ENCODE measurements at regions not wholly inside any gene's neighbourhood (a gene's known extent, or its start where the extent isn't known, plus 50 kb on each side); places are given as distances from the start of the nearest gene placed in this dataset.

DNA sequence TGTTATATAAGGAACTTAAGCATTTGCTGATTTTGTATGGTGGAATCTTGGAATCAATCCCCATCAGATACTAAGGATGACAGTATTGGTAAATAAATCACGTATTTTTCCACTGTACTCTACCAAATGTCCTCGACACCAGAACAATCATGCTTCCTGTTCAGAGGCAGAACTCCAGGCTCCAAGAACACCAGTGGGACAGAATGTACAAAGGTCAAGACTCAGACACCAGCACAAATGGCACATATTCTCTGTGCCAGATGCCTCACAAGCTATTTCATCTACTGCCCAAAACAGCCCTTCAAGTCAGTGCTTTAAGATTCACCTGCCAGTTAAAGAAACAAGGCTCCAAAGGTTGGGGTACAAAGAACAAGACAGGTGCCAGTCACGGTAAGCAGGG is 420.5 kb downstream of the STK39 start:
- Histone ChIP-seq H3K9me3 (ENCODE audit: control insufficient read depth, insufficient read depth, low read length) (no peaks in the 10 kb centered on the region), H3K36me3 (ENCODE audit: control insufficient read depth, insufficient read depth, low read length) (no peaks in the 10 kb centered on the region), H3K27ac (ENCODE audit: low read length) (no peak overlapping the region), H3K27me3 (ENCODE audit: control insufficient read depth, insufficient read depth, low read length) (no peaks in the 10 kb centered on the region), H3K4me3 (ENCODE audit: low read length) (no peak overlapping the region), H3K4me1 (ENCODE audit: control insufficient read depth, insufficient read depth, low read length) (no peaks in the 10 kb centered on the region)
- no peak for ATAC-seq
- H3K9me3 Mint-ChIP-seq, result no peaks in the 10 kb centered on the region
- H3K4me1 Mint-ChIP-seq, result no peaks in the 10 kb centered on the region
- DNase-seq, result no peak
- H3K27me3 Mint-ChIP-seq (ENCODE audit: low read depth in 2 of 2), result peaks cover 0 to 4% of the 10 kb centered on the region in 2 donors
- 91% methylated on average over 3 of the region's 3 CpGs for WGBS (ENCODE audit: insufficient coverage)
- TF ChIP-seq CTCF (IDR thresholded peaks at IDR 0.05), result no peak
- intact Hi-C loops (cut with micrococcal nuclease), result no loop called here
- no peak overlapping the region for H3K27ac Mint-ChIP-seq
- no peaks in the 10 kb centered on the region for H3K36me3 Mint-ChIP-seq
- no peak overlapping the region for H3K4me3 Mint-ChIP-seq

DNA sequence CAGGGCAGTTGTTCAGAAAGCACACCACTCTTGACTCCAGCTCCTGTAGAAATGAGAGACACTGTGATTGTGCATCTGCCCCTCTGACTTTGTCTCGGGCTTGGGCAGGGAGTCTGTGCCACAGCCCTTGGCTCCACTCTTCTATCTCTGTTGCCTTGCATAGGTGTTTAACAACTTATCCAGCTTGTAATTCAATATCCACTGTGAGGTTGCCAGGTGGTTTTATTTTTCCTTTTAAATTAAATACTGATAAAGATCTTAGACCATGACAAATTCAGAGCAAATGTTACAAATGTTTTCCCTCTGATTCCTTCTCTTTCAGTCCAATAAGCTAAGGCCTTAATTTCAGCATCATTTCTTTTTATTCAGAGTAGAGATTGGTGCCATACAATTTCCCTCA is 421.7 kb downstream of the STK39 start:
- H3K27ac ChIP-seq (ENCODE audit: low read length), result no peak overlapping the region
- Mint-ChIP-seq H3K4me3 (no peak overlapping the region), H3K27ac (no peak overlapping the region), H3K4me1 (no peaks in the 10 kb centered on the region), H3K36me3 (no peaks in the 10 kb centered on the region), H3K27me3 (ENCODE audit: low read depth in 2 of 2) (peaks cover 0 to 6% of the 10 kb centered on the region in 2 donors), H3K9me3 (no peaks in the 10 kb centered on the region)
- no peaks in the 10 kb centered on the region for H3K9me3 ChIP-seq (ENCODE audit: control insufficient read depth, insufficient read depth, low read length)
- intact Hi-C loops (cut with micrococcal nuclease), result no loop called here
- ATAC-seq (no peak), DNase-seq (no peak)
- no peaks in the 10 kb centered on the region for H3K4me1 ChIP-seq (ENCODE audit: control insufficient read depth, insufficient read depth, low read length)
- H3K36me3 ChIP-seq (ENCODE audit: control insufficient read depth, insufficient read depth, low read length), result no peaks in the 10 kb centered on the region
- WGBS (ENCODE audit: insufficient coverage), result 86% methylated on average over 1 of the region's 1 CpG
- H3K27me3 ChIP-seq (ENCODE audit: control insufficient read depth, insufficient read depth, low read length), result no peaks in the 10 kb centered on the region
- no peak for TF ChIP-seq CTCF (IDR thresholded peaks at IDR 0.05)
- H3K4me3 ChIP-seq (ENCODE audit: low read length), result no peak overlapping the region

DNA sequence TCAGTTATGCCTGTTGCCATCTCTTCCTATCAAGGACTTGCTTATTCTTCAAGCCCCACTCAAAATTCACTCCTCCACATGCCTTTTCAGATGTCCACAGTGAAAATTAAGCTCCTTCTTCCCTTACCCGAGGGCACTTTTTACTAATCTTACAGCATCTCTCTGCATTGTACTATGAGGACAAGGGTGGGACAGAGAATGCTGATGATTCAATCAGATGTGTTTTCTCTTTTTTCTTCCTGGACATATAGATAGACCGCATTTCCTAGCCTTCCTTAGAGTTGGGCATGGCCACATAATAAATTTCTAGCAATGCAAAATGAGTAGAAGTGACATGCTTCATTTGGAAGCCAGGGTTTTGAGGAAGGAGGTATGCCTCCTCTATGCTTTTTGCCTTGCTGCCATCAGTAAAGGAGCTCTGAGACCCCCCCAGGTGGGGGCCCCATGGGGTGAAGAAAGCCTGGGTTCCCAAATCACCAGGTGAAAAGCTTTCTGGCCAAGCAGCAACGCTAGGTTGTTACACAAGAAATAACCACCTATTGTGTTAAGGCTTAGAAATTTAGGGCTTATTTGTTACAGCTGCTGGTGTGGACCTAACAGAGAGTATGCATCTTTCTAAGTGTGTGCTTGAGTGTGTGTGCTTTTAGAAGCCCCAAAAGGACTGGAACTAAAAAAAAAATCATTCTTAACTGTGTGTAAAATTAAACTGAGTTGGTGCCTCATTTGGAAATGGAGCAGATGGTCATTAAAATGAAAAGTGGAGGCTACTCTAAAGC is 424.5 kb downstream of the STK39 start:
- Mint-ChIP-seq H3K36me3 (no peaks in the 10 kb centered on the region), H3K27me3 (ENCODE audit: low read depth in 2 of 2) (peaks cover 0 to 6% of the 10 kb centered on the region in 2 donors), H3K4me3 (no peak overlapping the region), H3K4me1 (no peaks in the 10 kb centered on the region), H3K27ac (no peak overlapping the region), H3K9me3 (no peaks in the 10 kb centered on the region)
- Histone ChIP-seq H3K27ac (ENCODE audit: low read length) (no peak overlapping the region), H3K4me1 (ENCODE audit: control insufficient read depth, insufficient read depth, low read length) (no peaks in the 10 kb centered on the region), H3K4me3 (ENCODE audit: low read length) (no peak overlapping the region), H3K9me3 (ENCODE audit: control insufficient read depth, insufficient read depth, low read length) (no peaks in the 10 kb centered on the region), H3K36me3 (ENCODE audit: control insufficient read depth, insufficient read depth, low read length) (no peaks in the 10 kb centered on the region), H3K27me3 (ENCODE audit: control insufficient read depth, insufficient read depth, low read length) (no peaks in the 10 kb centered on the region)
- intact Hi-C loops (cut with micrococcal nuclease), result no loop called here
- no peak for TF ChIP-seq CTCF (IDR thresholded peaks at IDR 0.05)
- DNase-seq, result no peak
- no peak for ATAC-seq
- WGBS (ENCODE audit: insufficient coverage), result 68% methylated on average over 3 of the region's 3 CpGs

GRCh38 chr2:167820488-167820887 is 426.9 kb downstream of the STK39 start:
- Mint-ChIP-seq H3K27me3 (ENCODE audit: low read depth in 2 of 2) (peaks cover 6 to 10% of the 10 kb centered on the region in 2 donors), H3K9me3 (no peaks in the 10 kb centered on the region), H3K27ac (no peak overlapping the region), H3K4me1 (no peaks in the 10 kb centered on the region), H3K36me3 (no peaks in the 10 kb centered on the region), H3K4me3 (no peak overlapping the region)
- TF ChIP-seq CTCF (IDR thresholded peaks at IDR 0.05), result no peak
- intact Hi-C loops (cut with micrococcal nuclease), result no loop called here
- ATAC-seq (no peak), DNase-seq (no peak)
- no peak overlapping the region for H3K27ac ChIP-seq (ENCODE audit: low read length)
- H3K4me3 ChIP-seq (ENCODE audit: low read length), result no peak overlapping the region
- 100% methylated on average over 3 of the region's 4 CpGs for WGBS (ENCODE audit: insufficient coverage)
- no peaks in the 10 kb centered on the region for H3K36me3 ChIP-seq (ENCODE audit: control insufficient read depth, insufficient read depth, low read length)
- H3K27me3 ChIP-seq (ENCODE audit: control insufficient read depth, insufficient read depth, low read length), result no peaks in the 10 kb centered on the region
- H3K9me3 ChIP-seq (ENCODE audit: control insufficient read depth, insufficient read depth, low read length), result no peaks in the 10 kb centered on the region
- no peaks in the 10 kb centered on the region for H3K4me1 ChIP-seq (ENCODE audit: control insufficient read depth, insufficient read depth, low read length)
